SK-N-SH (cell line): ENCODE measurements at regions not wholly inside any gene's neighbourhood (a gene's known extent, or its start where the extent isn't known, plus 50 kb on each side); places are given as distances from the start of the nearest gene placed in this dataset.

ENCODE experiments used
- CTCF ChIA-PET: fragments of 300-600, 350-600 bp; formaldehyde crosslinking; extraction: SDS; loops from one replicate; lab custom pipeline; 2021; lab: Yijun Ruan, JAX
- POLR2A ChIA-PET: fragments of 350-600 bp; sonication (Branson Sonifier 250); formaldehyde crosslinking; extraction: SDS; loops from one replicate; lab custom pipeline; 2020; ENCODE audit warnings: antibody characterized with exemption, inconsistent platforms; lab: Yijun Ruan, JAX
- DNase-seq: peaks from one replicate; pipeline ENCODE4 v3.0.0; 2012
- H2AFZ ChIP-seq: fragments of 200-600 bp; sonication (generic); 2 replicates; pipeline ENCODE4 v1.8.1; 2016; ENCODE audit warnings: antibody characterized with exemption, mild to moderate bottlenecking, low read depth
- H3F3A ChIP-seq: fragments of 200-600 bp; sonication (generic); replicated peaks from 2 replicates; pipeline ENCODE3; 2016; ENCODE audit warnings: antibody characterized with exemption, mild to moderate bottlenecking; ENCODE audit not compliant: insufficient read depth
- H3K27ac ChIP-seq, 2 experiments: fragments of 200-500 bp in 1 of 2; fragments of 200-600 bp in 1 of 2; sonication (Bioruptor generic) in 1 of 2; sonication (generic), shearing (Covaris generic) in 1 of 2; 2 replicates each; pipeline versions ENCODE4 v1.5.1 to v1.6.1; 2014 to 2016; ENCODE audit warnings: low read depth in 2 of 2, inconsistent platforms in 1 of 2, low read length in 1 of 2, mild to moderate bottlenecking in 1 of 2, mixed read lengths in 1 of 2
- H3K27me3 ChIP-seq: fragments of 200-600 bp; sonication (generic), shearing (Covaris generic); 2 replicates; pipeline ENCODE4 v1.6.1; 2016; ENCODE audit warnings: mixed run types; ENCODE audit not compliant: insufficient read depth
- H3K36me3 ChIP-seq, 2 experiments: fragments of 200-500 bp in 1 of 2; fragments of 200-600 bp in 1 of 2; sonication (Bioruptor generic) in 1 of 2; sonication (generic) in 1 of 2; replicated peaks in 1 of 2; 2 replicates each; pipeline versions ENCODE3 to v1.5.1; 2014 to 2016; ENCODE audit warnings: low read length in 1 of 2, mild to moderate bottlenecking in 1 of 2; ENCODE audit not compliant: insufficient read depth in 2 of 2, control insufficient read depth in 1 of 2
- H3K4me1 ChIP-seq, 2 experiments: fragments of 200-500 bp in 1 of 2; fragments of 200-600 bp in 1 of 2; sonication (Bioruptor generic) in 1 of 2; sonication (generic), shearing (Covaris generic) in 1 of 2; 2 replicates each; pipeline versions ENCODE4 v1.5.1 to v1.6.1; 2014 to 2016; ENCODE audit warnings: low read depth in 1 of 2, low read length in 1 of 2, mixed run types in 1 of 2; ENCODE audit not compliant: insufficient read depth in 2 of 2, control insufficient read depth in 1 of 2
- H3K4me2 ChIP-seq: fragments of 200-600 bp; sonication (generic), shearing (Covaris generic); 2 replicates; pipeline ENCODE4 v1.6.1; 2017; ENCODE audit warnings: mixed run types
- H3K4me3 ChIP-seq, 2 experiments: fragments of 200-500 bp in 1 of 2; fragments of 200-600 bp in 1 of 2; sonication (Bioruptor generic) in 1 of 2; sonication (generic), shearing (Covaris generic) in 1 of 2; 2 replicates each; pipeline versions ENCODE4 v1.5.1 to v1.8.1; 2014 to 2016; ENCODE audit warnings: low read depth in 2 of 2, inconsistent platforms in 1 of 2, low read length in 1 of 2, mild to moderate bottlenecking in 1 of 2, mixed read lengths in 1 of 2, moderate library complexity in 1 of 2
- H3K79me2 ChIP-seq: fragments of 200-600 bp; sonication (generic); 2 replicates; pipeline ENCODE4 v1.8.1; 2017; ENCODE audit warnings: mild to moderate bottlenecking; ENCODE audit not compliant: insufficient read depth
- H3K9ac ChIP-seq: fragments of 200-600 bp; sonication (generic); 2 replicates; pipeline ENCODE4 v1.6.1; 2017; ENCODE audit warnings: mixed run types
- H3K9me2 ChIP-seq: fragments of 200-600 bp; sonication (generic); 2 replicates; pipeline ENCODE4 v1.6.1; 2017; ENCODE audit warnings: mixed run types
- H3K9me3 ChIP-seq: fragments of 200-600 bp; sonication (generic); 2 replicates; pipeline ENCODE4 v1.6.1; 2017; ENCODE audit warnings: mixed run types, mild to moderate bottlenecking, moderate library complexity
- H4K20me1 ChIP-seq: fragments of 200-600 bp; sonication (generic); 2 replicates; pipeline ENCODE4 v1.6.1; 2017; ENCODE audit warnings: mild to moderate bottlenecking, mixed run types; ENCODE audit not compliant: insufficient read depth
- CHD2 ChIP-seq: fragments of 150-350 bp; IDR thresholded peaks from 2 replicates; pipeline ENCODE4 v1.6.1; 2018; ENCODE audit warnings: low read length; ENCODE audit not compliant: partially characterized antibody
- CTCF ChIP-seq: fragments of 200-600 bp; sonication (generic); IDR thresholded peaks from 2 replicates; pipeline ENCODE4 v1.6.1; 2017; ENCODE audit warnings: antibody characterized with exemption, mild to moderate bottlenecking, moderate library complexity
- FOXJ3 ChIP-seq: sonication (generic); formaldehyde crosslinking; IDR thresholded peaks from 2 replicates; pipeline ENCODE4 v1.5.1; 2020; ENCODE audit warnings: mild to moderate bottlenecking, missing genetic modification reagents
- MXI1 ChIP-seq: IDR thresholded peaks from 2 replicates; pipeline ENCODE4 v1.6.1; 2012; ENCODE audit warnings: mild to moderate bottlenecking, low read depth, low read length, improper control_type of control experiment
- RXRA ChIP-seq: IDR thresholded peaks from 2 replicates; pipeline ENCODE4 v1.4.0; 2012; ENCODE audit warnings: low read depth, mild to moderate bottlenecking, borderline replicate concordance
- SIN3A ChIP-seq: IDR thresholded peaks from 2 replicates; pipeline ENCODE4 v1.6.1; 2012; ENCODE audit warnings: low read depth, mild to moderate bottlenecking, low read length, moderate library complexity, borderline replicate concordance
- USF1 ChIP-seq: IDR thresholded peaks from 2 replicates; pipeline ENCODE4 v1.4.0; 2012; ENCODE audit warnings: low read depth, borderline replicate concordance
- ZBTB33 ChIP-seq: IDR thresholded peaks from 2 replicates; pipeline ENCODE4 v1.4.0; 2012; ENCODE audit warnings: low read depth, borderline replicate concordance
- WGBS: methylation state at CpG from one replicate; pipeline ENCODE4 v1.1.6; 2017; ENCODE audit warnings: low lambda C conversion rate; 5-methylcytosine and 5-hydroxymethylcytosine counted together

- no peak overlapping the region for H3K4me3 ChIP-seq
- no peak overlapping the region for H3K4me2 ChIP-seq
- TF ChIP-seq RXRA: no peak
- peak; percentile 10 for TF ChIP-seq CHD2
- no peak for TF ChIP-seq FOXJ3 (CRISPR knock-in tag)
- no peak for TF ChIP-seq USF1
- H3F3A ChIP-seq: no peaks in the 10 kb centered on the region
- H3K9me3 ChIP-seq: no peaks in the 10 kb centered on the region
- H3K9ac ChIP-seq: no peak overlapping the region
- WGBS: 87% methylated on average over 2 of the region's 2 CpGs
- no peak overlapping the region for H2AFZ ChIP-seq
- H3K4me1 ChIP-seq: peaks cover 0 to 19% of the 10 kb centered on the region in 2 experiments; a peak in 2 of 4 replicates
- H3K27me3 ChIP-seq: no peaks in the 10 kb centered on the region
- no peaks in the 10 kb centered on the region for H4K20me1 ChIP-seq
- CTCF ChIA-PET: interaction anchor here (0.9 kb wide), 1 partner anchor 88 kb away, joined by 4 read pairs; no protein-coding TSS in a partner anchor
- no peak for DNase-seq
- no peaks in the 10 kb centered on the region for H3K36me3 ChIP-seq
- POLR2A ChIA-PET: interaction anchor here (1.1 kb wide), 1 partner anchor 334 kb away, joined by 3 read pairs; no protein-coding TSS in a partner anchor
- H3K27ac ChIP-seq: peak overlapping the region in 1 of 2 experiments; percentile 97; a peak in 3 of 4 replicates
- no peaks in the 10 kb centered on the region for H3K79me2 ChIP-seq
- H3K9me2 ChIP-seq: no peaks in the 10 kb centered on the region
These were observed 332.4 kb downstream of the PTEN start for GRCh38 chr10:88195841-88196240.

GRCh38 chr10:88196291-88196690 lies 332.9 kb downstream of the PTEN start:
- CTCF ChIA-PET: interaction anchor here (1.0 kb wide), 1 partner anchor 193 kb away, joined by 4 read pairs; no protein-coding TSS in a partner anchor
- Histone ChIP-seq H3K27me3 (no peaks in the 10 kb centered on the region), H3K4me1 (peaks cover 0 to 19% of the 10 kb centered on the region in 2 experiments; a peak in 2 of 4 replicates), H3K9ac (no peak overlapping the region), H3K9me3 (no peaks in the 10 kb centered on the region), H3F3A (no peaks in the 10 kb centered on the region), H3K9me2 (no peaks in the 10 kb centered on the region), H3K79me2 (no peaks in the 10 kb centered on the region), H4K20me1 (no peaks in the 10 kb centered on the region), H2AFZ (no peak overlapping the region), H3K27ac (peak overlapping the region in 1 of 2 experiments; percentile 97; a peak in 2 of 4 replicates), H3K4me3 (no peak overlapping the region), H3K4me2 (no peak overlapping the region), H3K36me3 (no peaks in the 10 kb centered on the region)
- no peak for TF ChIP-seq CTCF
- DNase-seq: no peak
- 29% methylated on average over 1 of the region's 1 CpG for WGBS
- POLR2A ChIA-PET: interaction anchor here (1.1 kb wide), 1 partner anchor 334 kb away, joined by 3 read pairs; no protein-coding TSS in a partner anchor

GRCh38 chr10:88198023-88198422 lies 334.6 kb downstream of the PTEN start:
- whole genome bisulfite sequencing: 74% methylated on average over 3 of the region's 3 CpGs
- POLR2A ChIA-PET: no interaction called here
- TF ChIP-seq ZBTB33 (no peak), SIN3A (no peak), MXI1 (no peak)

More at GRCh38 chr10:88198023-88198422, 334.6 kb downstream of the PTEN start:
- H3K9ac ChIP-seq: no peak overlapping the region
- H4K20me1 ChIP-seq: no peaks in the 10 kb centered on the region
- H3K4me3 ChIP-seq: no peak overlapping the region
- no peaks in the 10 kb centered on the region for H3K9me2 ChIP-seq
- CTCF ChIA-PET: no interaction called here
- peaks cover 0 to 19% of the 10 kb centered on the region in 2 experiments; a peak in 2 of 4 replicates for H3K4me1 ChIP-seq
- H2AFZ ChIP-seq: no peak overlapping the region
- H3K79me2 ChIP-seq: no peaks in the 10 kb centered on the region
- no peaks in the 10 kb centered on the region for H3F3A ChIP-seq
- no peaks in the 10 kb centered on the region for H3K27me3 ChIP-seq
- no peak overlapping the region for H3K27ac ChIP-seq
- H3K36me3 ChIP-seq: no peaks in the 10 kb centered on the region
- no peak for DNase-seq
- no peak overlapping the region for H3K4me2 ChIP-seq
- H3K9me3 ChIP-seq: no peaks in the 10 kb centered on the region
